Common myeloid progenitor, CD34-positive (primary cell): ENCODE measurements at regions not wholly inside any gene's neighbourhood (a gene's known extent, or its start where the extent isn't known, plus 50 kb on each side); places are given as distances from the start of the nearest gene placed in this dataset.

Experiments used
- CTCF ChIA-PET: fragments of 350-600 bp; sonication (Branson Sonifier 250); formaldehyde crosslinking; loops from one replicate; lab custom pipeline; 2021; ENCODE audit warnings: antibody characterized with exemption; lab: Charles Lee
- POLR2A ChIA-PET: fragments of 350-600 bp; sonication (Branson Sonifier 250); formaldehyde crosslinking; loops from one replicate; lab custom pipeline; 2021; ENCODE audit warnings: antibody characterized with exemption; lab: Charles Lee
- DNase-seq, 3 donors: peaks; one replicate each; pipeline versions ENCODE4 v3.0.0 to v3.0.0-alpha.2; 2013
- H3K27ac ChIP-seq, 2 experiments: 1 replicate in 1 of 2; 2 replicates in 1 of 2; pipeline ENCODE4 v1.7.0; 2013; ENCODE audit warnings: inconsistent platforms in 2 of 2, low read length in 2 of 2, mild to moderate bottlenecking in 2 of 2, low read depth in 1 of 2, moderate library complexity in 1 of 2; ENCODE audit not compliant: severe bottlenecking in 2 of 2, insufficient read depth in 1 of 2, poor library complexity in 1 of 2
- H3K27me3 ChIP-seq, 5 experiments: replicated peaks in 2 of 5; 1 replicate in 3 of 5; 2 replicates in 2 of 5; pipeline versions ENCODE4 v1.6.1 to v1.7.0; 2013; ENCODE audit warnings: low read length in 4 of 5, mild to moderate bottlenecking in 2 of 5, moderate library complexity in 2 of 5, inconsistent platforms in 1 of 5; ENCODE audit not compliant: insufficient read depth in 5 of 5, control insufficient read depth in 4 of 5
- H3K36me3 ChIP-seq, 4 experiments: 1 replicate in 2 of 4; 2 replicates in 2 of 4; pipeline versions ENCODE4 v1.6.1 to v1.7.0; 2013; ENCODE audit warnings: low read length in 3 of 4, control low read depth in 1 of 4, mild to moderate bottlenecking in 1 of 4; ENCODE audit not compliant: control insufficient read depth in 4 of 4, insufficient read depth in 4 of 4
- H3K4me1 ChIP-seq, 4 experiments: 1 replicate in 3 of 4; 2 replicates in 1 of 4; pipeline versions ENCODE4 v1.6.1 to v1.7.1; 2013; ENCODE audit warnings: low read length in 3 of 4, mild to moderate bottlenecking in 3 of 4, control low read depth in 1 of 4, inconsistent platforms in 1 of 4, moderate library complexity in 1 of 4; ENCODE audit not compliant: control insufficient read depth in 4 of 4, insufficient read depth in 4 of 4; ENCODE audit errors: control extremely low read depth in 1 of 4
- H3K4me3 ChIP-seq, 7 experiments: 1 replicate in 4 of 7; 2 replicates in 3 of 7; pipeline versions ENCODE4 v1.5.1 to v1.7.0; 2013; ENCODE audit warnings: mild to moderate bottlenecking in 7 of 7, low read length in 6 of 7, moderate library complexity in 6 of 7, inconsistent platforms in 2 of 7, low read depth in 2 of 7, control low read depth in 1 of 7; ENCODE audit not compliant: insufficient read depth in 4 of 7, control insufficient read depth in 1 of 7; ENCODE audit errors: extremely low read depth in 1 of 7
- H3K9me3 ChIP-seq, 5 experiments: 1 replicate in 4 of 5; 2 replicates in 1 of 5; pipeline versions ENCODE4 v1.6.1 to v1.7.1; 2013; ENCODE audit warnings: low read length in 4 of 5, mild to moderate bottlenecking in 2 of 5, inconsistent platforms in 1 of 5, low read depth in 1 of 5, moderate library complexity in 1 of 5; ENCODE audit not compliant: control insufficient read depth in 4 of 5, insufficient read depth in 2 of 5; ENCODE audit errors: control extremely low read depth in 1 of 5
- WGBS: methylation state at CpG from one replicate; pipeline ENCODE4 v1.1.5; 2013; ENCODE audit not compliant: insufficient coverage; 5-methylcytosine and 5-hydroxymethylcytosine counted together

DNA sequence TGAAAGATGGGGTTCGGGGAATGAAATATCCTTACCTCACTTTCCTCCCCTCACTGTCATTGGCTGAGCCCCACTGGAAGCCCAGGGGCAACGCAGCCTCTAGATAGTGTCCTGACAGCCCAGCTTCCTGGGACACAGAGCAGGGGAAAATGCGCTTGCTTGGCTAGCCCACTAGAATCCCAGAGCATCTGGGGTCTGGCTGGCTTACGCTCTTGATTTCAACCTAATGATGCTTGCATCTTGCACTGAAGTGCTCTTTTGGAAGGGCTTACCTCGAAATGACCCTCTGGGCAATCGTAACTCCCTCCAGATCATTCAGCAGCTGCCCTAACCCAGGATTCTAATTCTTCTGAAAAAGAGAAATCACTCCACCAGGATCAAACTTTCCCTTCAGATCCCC lies 147.6 kb downstream of the SOX9 start:
- 90% methylated on average over 3 of the region's 6 CpGs for WGBS
- H3K27me3 ChIP-seq: peaks cover 0 to 7% (median 2%) of the 10 kb centered on the region in 5 experiments
- no peaks in the 10 kb centered on the region for H3K36me3 ChIP-seq
- H3K9me3 ChIP-seq: no peaks in the 10 kb centered on the region
- ChIA-PET POLR2A (no interaction called here), CTCF (no interaction called here)
- no peak overlapping the region for H3K4me3 ChIP-seq
- DNase-seq: no peak
- no peaks in the 10 kb centered on the region for H3K4me1 ChIP-seq
- no peak overlapping the region for H3K27ac ChIP-seq

DNA sequence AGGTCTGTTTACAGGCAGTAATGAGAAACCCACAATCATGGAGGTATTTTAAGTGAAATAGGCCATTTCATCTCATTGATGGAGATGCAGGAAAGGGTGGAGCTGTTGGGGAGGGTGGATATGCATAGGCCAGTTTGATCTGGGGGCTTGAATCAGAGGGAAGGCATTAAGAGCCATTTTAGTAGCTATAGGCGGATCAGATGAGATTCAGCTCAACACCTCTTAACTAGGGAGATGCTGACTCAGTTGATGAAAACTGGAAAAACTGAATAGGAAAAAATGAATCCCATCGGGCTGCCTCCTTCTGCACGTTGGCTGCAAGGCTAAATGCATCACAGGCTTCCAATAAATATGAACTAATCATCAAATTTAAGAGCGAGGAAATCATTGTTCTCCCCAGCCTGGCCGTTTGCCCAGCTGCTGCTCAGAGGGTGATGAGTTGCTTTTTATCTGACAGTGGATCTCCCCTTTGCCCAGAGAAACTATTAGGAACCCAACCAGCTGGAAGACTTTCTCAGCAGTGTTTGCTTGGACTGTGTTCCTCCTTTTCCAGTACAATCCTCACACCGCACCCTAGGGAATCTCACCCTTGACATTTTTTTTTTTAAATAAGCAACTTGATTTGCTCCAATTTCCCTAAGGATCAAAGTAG lies 149.6 kb downstream of the SOX9 start:
- no peak for DNase-seq
- ChIA-PET POLR2A (no interaction called here), CTCF (no interaction called here)
- H3K9me3 ChIP-seq: no peaks in the 10 kb centered on the region
- H3K36me3 ChIP-seq: no peaks in the 10 kb centered on the region
- WGBS: 86% methylated on average over 5 of the region's 6 CpGs
- no peak overlapping the region for H3K4me3 ChIP-seq
- no peak overlapping the region for H3K27ac ChIP-seq
- no peaks in the 10 kb centered on the region for H3K4me1 ChIP-seq
- H3K27me3 ChIP-seq: peaks cover 0 to 7% (median 2%) of the 10 kb centered on the region in 5 experiments

DNA sequence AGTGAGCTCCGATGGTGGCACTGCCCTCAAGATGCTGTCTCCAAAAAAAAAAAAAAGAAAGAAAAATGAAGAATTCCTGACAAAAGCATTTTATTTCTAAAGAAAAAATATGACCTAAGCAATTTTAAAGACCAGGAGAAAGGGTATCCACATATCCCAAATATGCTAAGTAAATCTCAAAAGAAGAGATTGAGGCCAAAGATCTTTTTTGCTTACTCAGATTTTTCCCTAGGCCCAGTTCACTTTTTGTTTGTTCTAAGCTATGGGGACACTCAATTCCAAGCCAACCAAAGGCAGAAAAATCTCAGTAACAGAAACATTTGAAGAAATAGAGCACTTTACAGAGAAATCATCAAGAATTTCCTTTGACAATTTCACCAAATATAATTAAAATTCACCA lies 150.8 kb downstream of the SOX9 start:
- Histone ChIP-seq H3K4me3 (no peak overlapping the region), H3K27me3 (peaks cover 0 to 2% (median 0%) of the 10 kb centered on the region in 5 experiments), H3K9me3 (no peaks in the 10 kb centered on the region), H3K27ac (no peak overlapping the region), H3K36me3 (no peaks in the 10 kb centered on the region), H3K4me1 (no peaks in the 10 kb centered on the region)
- CTCF ChIA-PET: no interaction called here
- no CpG with 5 or more reads among the region's 1 CpG for WGBS
- POLR2A ChIA-PET: no interaction called here
- no peak for DNase-seq

DNA sequence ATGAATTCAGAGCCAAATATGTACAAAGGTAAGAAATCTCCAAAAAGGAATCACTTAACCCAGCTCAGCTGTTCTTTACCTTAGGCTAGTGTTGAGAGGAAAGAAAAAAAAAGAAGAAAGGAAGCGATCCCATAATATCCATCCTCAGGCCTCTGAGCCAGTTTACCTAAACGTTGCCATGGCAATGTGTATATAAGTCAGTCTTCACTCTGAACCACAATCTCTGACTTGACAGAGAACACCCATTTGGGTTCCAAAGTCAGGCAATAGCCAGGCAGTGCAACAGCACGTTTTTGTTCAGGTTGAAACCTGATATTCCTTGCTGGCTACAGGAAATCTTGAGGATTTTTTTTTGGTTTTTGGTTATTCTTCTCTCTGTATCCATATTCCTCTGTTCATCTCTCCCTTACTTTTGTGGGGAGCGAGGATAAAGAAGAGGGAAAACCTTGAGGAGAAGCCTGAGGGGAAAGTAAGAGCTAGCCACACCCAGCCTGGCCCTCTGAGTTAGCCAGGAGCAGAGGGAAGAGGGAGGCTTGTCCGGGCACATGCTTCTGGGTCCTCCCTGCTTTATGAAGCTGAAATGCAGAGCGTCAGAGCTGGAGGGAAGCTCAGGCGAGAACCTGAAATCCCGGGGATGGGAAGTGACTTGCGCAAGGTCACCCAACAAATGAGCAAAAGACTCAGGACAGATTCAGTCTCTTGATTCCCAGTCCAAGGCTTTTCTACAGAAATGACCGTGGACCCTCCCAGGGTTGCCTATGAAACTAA lies 152.7 kb downstream of the SOX9 start:
- ChIA-PET CTCF (no interaction called here), POLR2A (no interaction called here)
- 75% methylated on average over 8 of the region's 10 CpGs for WGBS
- Histone ChIP-seq H3K27me3 (no peaks in the 10 kb centered on the region), H3K9me3 (no peaks in the 10 kb centered on the region), H3K4me1 (no peaks in the 10 kb centered on the region), H3K27ac (no peak overlapping the region), H3K4me3 (no peak overlapping the region), H3K36me3 (no peaks in the 10 kb centered on the region)
- no peak for DNase-seq

DNA sequence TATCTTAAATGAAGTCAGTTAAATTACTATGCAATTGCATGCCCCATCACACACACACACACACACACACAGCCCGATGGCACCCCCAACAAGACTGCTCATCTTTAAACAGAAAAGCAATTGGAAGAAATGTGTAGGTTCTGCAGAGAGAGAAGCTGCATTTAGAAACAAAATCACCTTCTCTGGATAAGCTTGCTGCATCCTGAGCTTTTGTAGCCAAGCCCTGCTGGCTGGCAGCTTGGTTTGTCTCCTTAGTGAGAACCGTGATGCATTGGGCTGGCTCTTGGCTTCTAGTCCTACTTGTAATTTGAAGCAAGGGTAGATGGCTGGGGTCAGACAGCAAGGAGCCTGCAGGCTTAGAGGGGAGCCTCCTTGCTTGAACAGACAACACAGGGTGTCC lies 153.8 kb downstream of the SOX9 start:
- H3K27ac ChIP-seq: no peak overlapping the region
- ChIA-PET CTCF (no interaction called here), POLR2A (no interaction called here)
- DNase-seq: no peak
- no peaks in the 10 kb centered on the region for H3K9me3 ChIP-seq
- no peak overlapping the region for H3K4me3 ChIP-seq
- no peaks in the 10 kb centered on the region for H3K36me3 ChIP-seq
- no peaks in the 10 kb centered on the region for H3K4me1 ChIP-seq
- 73% methylated on average over 1 of the region's 2 CpGs for WGBS
- H3K27me3 ChIP-seq: no peaks in the 10 kb centered on the region

DNA sequence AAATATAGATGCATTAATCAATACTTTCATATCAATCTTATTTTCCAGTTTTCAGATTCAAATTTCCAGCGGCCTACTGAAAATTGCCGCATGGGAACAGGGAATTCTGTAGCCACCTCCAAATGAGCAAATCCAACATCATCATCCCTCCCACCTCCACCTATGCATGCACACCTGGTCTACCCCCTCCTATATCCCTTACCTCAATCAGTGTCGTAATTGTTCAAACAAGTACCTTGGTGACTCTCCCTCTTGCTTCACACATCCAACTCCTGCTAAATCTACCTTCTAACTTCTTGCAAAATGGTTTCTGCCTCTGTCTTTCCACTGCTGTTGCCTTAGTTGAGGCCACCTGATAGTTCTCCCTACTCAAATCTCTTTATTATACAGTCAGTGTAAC lies 160.1 kb downstream of the SOX9 start:
- Histone ChIP-seq H3K27me3 (no peaks in the 10 kb centered on the region), H3K4me3 (no peak overlapping the region), H3K4me1 (no peaks in the 10 kb centered on the region), H3K36me3 (no peaks in the 10 kb centered on the region), H3K9me3 (no peaks in the 10 kb centered on the region), H3K27ac (no peak overlapping the region)
- 89% methylated on average over 3 of the region's 3 CpGs for WGBS
- DNase-seq: no peak
- CTCF ChIA-PET: no interaction called here
- POLR2A ChIA-PET: no interaction called here

DNA sequence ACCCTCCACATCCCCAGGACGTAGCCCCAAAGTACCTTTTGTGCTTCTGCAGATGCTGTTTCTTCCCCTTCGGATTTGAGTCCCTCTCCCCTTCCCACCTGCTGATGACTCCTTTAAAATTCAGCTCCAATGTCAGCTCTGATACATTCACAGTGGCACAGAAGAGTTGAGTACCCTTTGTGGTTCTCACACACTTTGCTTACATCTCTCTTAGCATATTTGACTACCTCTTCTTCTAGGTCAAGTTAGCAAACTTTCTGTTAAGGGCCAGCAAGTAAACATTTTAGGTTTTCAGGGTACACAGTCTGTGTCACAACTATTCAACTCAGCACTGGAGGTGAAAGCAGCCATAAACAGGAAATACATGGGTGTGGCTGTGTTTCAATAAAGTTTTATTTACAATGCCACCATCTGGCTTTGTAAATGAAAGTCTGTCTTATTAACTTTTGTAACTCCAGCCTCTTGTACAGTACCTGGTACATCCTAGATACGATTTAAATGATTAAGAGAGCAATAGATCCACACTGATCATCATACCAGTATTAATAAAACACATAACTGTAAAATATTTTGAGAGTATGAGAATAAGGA lies 161.7 kb downstream of the SOX9 start:
- H3K4me3 ChIP-seq: no peak overlapping the region
- H3K27ac ChIP-seq: no peak overlapping the region
- H3K4me1 ChIP-seq: no peaks in the 10 kb centered on the region
- no peak for DNase-seq
- no peaks in the 10 kb centered on the region for H3K9me3 ChIP-seq
- WGBS: 73% methylated on average over 2 of the region's 3 CpGs
- H3K36me3 ChIP-seq: no peaks in the 10 kb centered on the region
- ChIA-PET CTCF (no interaction called here), POLR2A (no interaction called here)
- H3K27me3 ChIP-seq: no peaks in the 10 kb centered on the region
